PFSK-1 (cell line): ENCODE measurements at regions not wholly inside any gene's neighbourhood (a gene's known extent, or its start where the extent isn't known, plus 50 kb on each side); places are given as distances from the start of the nearest gene placed in this dataset.

Experiments used
- FOXP2 ChIP-seq: optimal IDR thresholded peaks from 2 replicates; pipeline ENCODE3; 2011; ENCODE audit warnings: borderline replicate concordance, control low read depth, inconsistent platforms; ENCODE audit not compliant: insufficient read depth; ENCODE audit errors: extremely low read length, extremely low read depth
- POLR2AphosphoS5 ChIP-seq: IDR thresholded peaks from 2 replicates; pipeline ENCODE4 v1.6.1; 2012; ENCODE audit warnings: low read depth, mild to moderate bottlenecking, control low read depth, low read length, moderate library complexity
- SIN3A ChIP-seq: IDR thresholded peaks from 2 replicates; pipeline ENCODE4 v1.6.1; 2012; ENCODE audit warnings: mild to moderate bottlenecking, low read length, moderate library complexity, borderline replicate concordance; ENCODE audit not compliant: insufficient read depth
- TAF1 ChIP-seq: IDR thresholded peaks from 2 replicates; pipeline ENCODE4 v1.6.1; 2012; ENCODE audit warnings: low read length, control low read depth, borderline replicate concordance; ENCODE audit not compliant: insufficient read depth
- TF ChIP-seq, protein P1 (sequence below), 2 experiments: IDR thresholded peaks; 2 replicates each; pipeline versions ENCODE4 v1.6.1 to v1.8.0; 2011 to 2012; ENCODE audit warnings: low read depth in 2 of 2, low read length in 2 of 2, control low read depth in 1 of 2, inconsistent platforms in 1 of 2, mild to moderate bottlenecking in 1 of 2, moderate library complexity in 1 of 2; ENCODE audit not compliant: insufficient read depth in 1 of 2

DNA sequence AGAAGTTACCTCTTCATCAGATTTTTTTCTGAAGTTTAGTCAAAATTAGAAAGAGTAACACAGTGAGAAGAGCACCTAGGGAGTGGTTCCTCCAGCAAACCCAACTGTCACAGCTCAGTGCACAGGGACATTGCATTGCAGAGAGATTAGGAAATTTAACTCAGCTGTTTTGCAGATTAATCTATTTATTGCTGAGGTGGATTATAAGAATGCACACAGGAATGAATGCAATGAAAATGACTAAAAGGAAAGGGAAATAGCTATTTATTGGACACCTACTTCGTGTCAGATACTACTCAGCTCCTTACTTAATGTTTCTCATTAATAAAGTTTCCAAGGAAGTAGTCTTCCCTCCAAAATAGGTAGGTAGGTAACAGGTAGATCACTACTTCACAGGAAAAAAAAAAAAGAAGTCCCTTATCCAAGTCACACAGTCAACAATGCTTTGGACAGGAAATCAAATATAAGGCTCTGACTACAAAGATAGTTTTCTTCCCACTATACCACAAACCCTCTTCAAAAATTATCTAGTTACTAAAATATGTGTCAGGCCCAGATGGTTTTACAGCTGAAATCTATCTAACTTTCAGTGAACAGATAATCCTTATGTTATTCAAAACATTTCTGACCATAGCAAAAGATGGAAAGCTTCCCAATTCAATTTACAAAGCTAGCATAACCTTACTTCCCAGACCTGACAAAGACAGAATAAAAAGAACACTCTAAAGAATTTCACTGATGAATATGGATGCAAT, 442.2 kb upstream of the MPDZ start:
- TF ChIP-seq FOXP2, result no peak
- TF ChIP-seq, protein P1, sequence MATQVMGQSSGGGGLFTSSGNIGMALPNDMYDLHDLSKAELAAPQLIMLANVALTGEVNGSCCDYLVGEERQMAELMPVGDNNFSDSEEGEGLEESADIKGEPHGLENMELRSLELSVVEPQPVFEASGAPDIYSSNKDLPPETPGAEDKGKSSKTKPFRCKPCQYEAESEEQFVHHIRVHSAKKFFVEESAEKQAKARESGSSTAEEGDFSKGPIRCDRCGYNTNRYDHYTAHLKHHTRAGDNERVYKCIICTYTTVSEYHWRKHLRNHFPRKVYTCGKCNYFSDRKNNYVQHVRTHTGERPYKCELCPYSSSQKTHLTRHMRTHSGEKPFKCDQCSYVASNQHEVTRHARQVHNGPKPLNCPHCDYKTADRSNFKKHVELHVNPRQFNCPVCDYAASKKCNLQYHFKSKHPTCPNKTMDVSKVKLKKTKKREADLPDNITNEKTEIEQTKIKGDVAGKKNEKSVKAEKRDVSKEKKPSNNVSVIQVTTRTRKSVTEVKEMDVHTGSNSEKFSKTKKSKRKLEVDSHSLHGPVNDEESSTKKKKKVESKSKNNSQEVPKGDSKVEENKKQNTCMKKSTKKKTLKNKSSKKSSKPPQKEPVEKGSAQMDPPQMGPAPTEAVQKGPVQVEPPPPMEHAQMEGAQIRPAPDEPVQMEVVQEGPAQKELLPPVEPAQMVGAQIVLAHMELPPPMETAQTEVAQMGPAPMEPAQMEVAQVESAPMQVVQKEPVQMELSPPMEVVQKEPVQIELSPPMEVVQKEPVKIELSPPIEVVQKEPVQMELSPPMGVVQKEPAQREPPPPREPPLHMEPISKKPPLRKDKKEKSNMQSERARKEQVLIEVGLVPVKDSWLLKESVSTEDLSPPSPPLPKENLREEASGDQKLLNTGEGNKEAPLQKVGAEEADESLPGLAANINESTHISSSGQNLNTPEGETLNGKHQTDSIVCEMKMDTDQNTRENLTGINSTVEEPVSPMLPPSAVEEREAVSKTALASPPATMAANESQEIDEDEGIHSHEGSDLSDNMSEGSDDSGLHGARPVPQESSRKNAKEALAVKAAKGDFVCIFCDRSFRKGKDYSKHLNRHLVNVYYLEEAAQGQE (IDR thresholded peaks at IDR 0.05; ENCODE audit: insufficient read depth in 1 of 2, low read depth in 2 of 2, low read length in 2 of 2), result no peak

DNA sequence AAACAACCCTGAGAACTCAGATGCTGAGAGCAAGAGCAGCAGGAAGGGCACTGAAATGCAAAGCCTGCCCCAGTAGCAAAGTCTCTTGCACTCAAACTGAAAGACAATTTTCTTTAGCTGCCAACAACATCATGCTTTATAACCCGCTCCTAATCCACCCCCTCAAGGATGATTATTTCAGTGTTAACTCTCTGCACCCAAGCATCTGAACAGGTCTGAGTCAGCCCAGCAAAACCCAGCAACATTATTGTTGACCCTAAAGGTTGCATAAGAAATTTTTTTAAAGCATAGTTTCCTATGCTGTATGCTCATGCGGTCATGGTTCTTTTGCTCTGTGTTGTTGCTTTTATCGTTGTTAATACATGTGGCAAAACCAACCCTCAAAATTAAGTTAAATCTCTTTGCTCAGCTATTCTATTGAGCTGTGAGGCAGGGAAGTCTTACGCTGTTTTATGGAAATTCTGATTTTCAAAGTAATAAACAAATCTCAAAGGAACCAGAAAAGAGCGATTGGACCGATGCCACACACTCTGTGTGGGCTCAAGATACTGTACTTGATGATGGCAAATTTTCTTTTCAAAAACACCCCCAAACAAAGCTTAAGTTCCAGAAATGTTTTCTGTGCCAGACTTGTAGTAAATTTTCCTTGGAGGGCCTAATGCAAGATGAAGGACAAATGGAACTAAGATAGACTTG, 440.6 kb upstream of the MPDZ start:
- TF ChIP-seq FOXP2 (no peak), TAF1 (no peak), POLR2AphosphoS5 (no peak), SIN3A (no peak)
- TF ChIP-seq, protein P1 (IDR thresholded peaks at IDR 0.05; ENCODE audit: insufficient read depth in 1 of 2, low read depth in 2 of 2, low read length in 2 of 2), result no peak

DNA sequence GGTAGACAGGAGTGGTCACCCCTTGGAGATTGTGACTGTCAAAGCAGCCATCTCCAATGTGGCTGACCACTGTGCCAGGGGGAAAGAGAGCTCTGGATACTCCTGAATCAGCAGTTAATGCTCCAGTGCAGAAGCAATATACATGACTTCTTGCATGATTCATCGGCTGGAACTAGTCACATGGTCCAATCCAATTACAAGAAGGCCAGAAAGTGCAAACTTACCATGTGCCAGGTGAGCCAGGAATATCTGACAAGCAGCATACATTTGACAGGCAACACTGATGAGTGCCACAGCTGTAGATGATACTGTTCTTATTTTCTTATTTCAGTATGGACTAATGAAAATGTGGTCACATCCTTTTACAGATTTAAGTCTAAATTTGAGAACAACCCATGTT, 440.0 kb upstream of the MPDZ start:
- TF ChIP-seq, protein P1 (IDR thresholded peaks at IDR 0.05; ENCODE audit: insufficient read depth in 1 of 2, low read depth in 2 of 2, low read length in 2 of 2), result no peak
- TF ChIP-seq TAF1 (no peak), SIN3A (no peak), FOXP2 (no peak), POLR2AphosphoS5 (no peak)

DNA sequence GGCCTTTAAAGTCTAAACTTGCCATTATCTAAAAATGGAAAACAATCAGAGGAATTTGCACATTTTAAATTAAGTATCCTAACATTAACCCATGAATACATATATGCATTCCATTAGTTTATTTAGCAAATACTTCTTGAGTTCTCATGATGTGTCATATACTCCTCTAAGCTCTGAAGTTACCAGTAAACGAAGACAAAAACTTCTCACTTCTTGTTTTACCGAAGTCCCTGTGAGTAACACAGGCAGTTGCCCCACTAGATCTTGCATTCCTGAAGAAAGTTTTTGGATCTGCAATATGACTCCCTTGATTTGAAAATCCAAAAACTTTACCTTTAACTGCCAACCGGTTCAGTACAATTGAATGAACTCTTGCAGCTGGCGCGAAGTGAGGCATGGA, 439.0 kb upstream of the MPDZ start:
- TF ChIP-seq TAF1, result no peak
- no peak for TF ChIP-seq FOXP2
- TF ChIP-seq, protein P1 (IDR thresholded peaks at IDR 0.05; ENCODE audit: insufficient read depth in 1 of 2, low read depth in 2 of 2, low read length in 2 of 2), result no peak
- no peak for TF ChIP-seq SIN3A
- no peak for TF ChIP-seq POLR2AphosphoS5

DNA sequence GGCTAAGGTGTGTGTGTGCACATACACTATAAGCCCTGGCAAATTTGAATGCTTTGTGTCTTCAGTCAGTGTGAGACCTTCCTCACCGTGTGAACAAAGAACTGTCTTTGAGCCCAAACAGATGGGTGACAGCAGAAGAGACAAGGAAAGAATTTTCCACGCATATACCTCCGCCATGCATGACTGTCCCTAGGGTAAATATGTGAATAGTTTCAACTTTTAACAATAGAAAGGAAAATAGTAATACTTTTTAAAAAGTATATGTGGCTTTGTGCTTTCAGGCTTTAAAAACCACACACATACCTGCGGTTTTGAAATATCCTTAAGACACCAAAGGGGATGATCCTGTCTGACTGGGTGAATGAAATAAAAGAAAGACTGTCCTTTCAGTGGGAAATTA, 438.6 kb upstream of the MPDZ start:
- TF ChIP-seq SIN3A, result no peak
